SK-N-SH (cell line): ENCODE measurements at regions not wholly inside any gene's neighbourhood (a gene's known extent, or its start where the extent isn't known, plus 50 kb on each side); places are given as distances from the start of the nearest gene placed in this dataset.
"Not testable (repeated sequence)": the region's sequence is repeated elsewhere in the genome, so short reads cannot be mapped to it uniquely, and the experiment has no call there.

ENCODE experiments used
- CTCF ChIA-PET: fragments of 300-600, 350-600 bp; formaldehyde crosslinking; extraction: SDS; loops from one replicate; lab custom pipeline; 2021; lab: Yijun Ruan, JAX
- POLR2A ChIA-PET: fragments of 350-600 bp; sonication (Branson Sonifier 250); formaldehyde crosslinking; extraction: SDS; loops from one replicate; lab custom pipeline; 2020; ENCODE audit warnings: antibody characterized with exemption, inconsistent platforms; lab: Yijun Ruan, JAX
- DNase-seq: peaks from one replicate; pipeline ENCODE4 v3.0.0; 2012
- H2AFZ ChIP-seq: fragments of 200-600 bp; sonication (generic); 2 replicates; pipeline ENCODE4 v1.8.1; 2016; ENCODE audit warnings: antibody characterized with exemption, mild to moderate bottlenecking, low read depth
- H3F3A ChIP-seq: fragments of 200-600 bp; sonication (generic); replicated peaks from 2 replicates; pipeline ENCODE3; 2016; ENCODE audit warnings: antibody characterized with exemption, mild to moderate bottlenecking; ENCODE audit not compliant: insufficient read depth
- H3K27ac ChIP-seq, 2 experiments: fragments of 200-500 bp in 1 of 2; fragments of 200-600 bp in 1 of 2; sonication (Bioruptor generic) in 1 of 2; sonication (generic), shearing (Covaris generic) in 1 of 2; 2 replicates each; pipeline versions ENCODE4 v1.5.1 to v1.6.1; 2014 to 2016; ENCODE audit warnings: low read depth in 2 of 2, inconsistent platforms in 1 of 2, low read length in 1 of 2, mild to moderate bottlenecking in 1 of 2, mixed read lengths in 1 of 2
- H3K27me3 ChIP-seq: fragments of 200-600 bp; sonication (generic), shearing (Covaris generic); 2 replicates; pipeline ENCODE4 v1.6.1; 2016; ENCODE audit warnings: mixed run types; ENCODE audit not compliant: insufficient read depth
- H3K36me3 ChIP-seq, 2 experiments: fragments of 200-500 bp in 1 of 2; fragments of 200-600 bp in 1 of 2; sonication (Bioruptor generic) in 1 of 2; sonication (generic) in 1 of 2; replicated peaks in 1 of 2; 2 replicates each; pipeline versions ENCODE3 to v1.5.1; 2014 to 2016; ENCODE audit warnings: low read length in 1 of 2, mild to moderate bottlenecking in 1 of 2; ENCODE audit not compliant: insufficient read depth in 2 of 2, control insufficient read depth in 1 of 2
- H3K4me1 ChIP-seq, 2 experiments: fragments of 200-500 bp in 1 of 2; fragments of 200-600 bp in 1 of 2; sonication (Bioruptor generic) in 1 of 2; sonication (generic), shearing (Covaris generic) in 1 of 2; 2 replicates each; pipeline versions ENCODE4 v1.5.1 to v1.6.1; 2014 to 2016; ENCODE audit warnings: low read depth in 1 of 2, low read length in 1 of 2, mixed run types in 1 of 2; ENCODE audit not compliant: insufficient read depth in 2 of 2, control insufficient read depth in 1 of 2
- H3K4me2 ChIP-seq: fragments of 200-600 bp; sonication (generic), shearing (Covaris generic); 2 replicates; pipeline ENCODE4 v1.6.1; 2017; ENCODE audit warnings: mixed run types
- H3K4me3 ChIP-seq, 2 experiments: fragments of 200-500 bp in 1 of 2; fragments of 200-600 bp in 1 of 2; sonication (Bioruptor generic) in 1 of 2; sonication (generic), shearing (Covaris generic) in 1 of 2; 2 replicates each; pipeline versions ENCODE4 v1.5.1 to v1.8.1; 2014 to 2016; ENCODE audit warnings: low read depth in 2 of 2, inconsistent platforms in 1 of 2, low read length in 1 of 2, mild to moderate bottlenecking in 1 of 2, mixed read lengths in 1 of 2, moderate library complexity in 1 of 2
- H3K79me2 ChIP-seq: fragments of 200-600 bp; sonication (generic); 2 replicates; pipeline ENCODE4 v1.8.1; 2017; ENCODE audit warnings: mild to moderate bottlenecking; ENCODE audit not compliant: insufficient read depth
- H3K9ac ChIP-seq: fragments of 200-600 bp; sonication (generic); 2 replicates; pipeline ENCODE4 v1.6.1; 2017; ENCODE audit warnings: mixed run types
- H3K9me2 ChIP-seq: fragments of 200-600 bp; sonication (generic); 2 replicates; pipeline ENCODE4 v1.6.1; 2017; ENCODE audit warnings: mixed run types
- H3K9me3 ChIP-seq: fragments of 200-600 bp; sonication (generic); 2 replicates; pipeline ENCODE4 v1.6.1; 2017; ENCODE audit warnings: mixed run types, mild to moderate bottlenecking, moderate library complexity
- H4K20me1 ChIP-seq: fragments of 200-600 bp; sonication (generic); 2 replicates; pipeline ENCODE4 v1.6.1; 2017; ENCODE audit warnings: mild to moderate bottlenecking, mixed run types; ENCODE audit not compliant: insufficient read depth
- FOSL2 ChIP-seq: IDR thresholded peaks from 2 replicates; pipeline ENCODE4 v1.4.0; 2012; ENCODE audit warnings: low read depth, mild to moderate bottlenecking, moderate library complexity, borderline replicate concordance
- MAX ChIP-seq: IDR thresholded peaks from 2 replicates; pipeline ENCODE4 v1.4.0; 2012; ENCODE audit warnings: low read depth
- POLR2AphosphoS5 ChIP-seq: IDR thresholded peaks from 2 replicates; pipeline ENCODE4 v1.6.1; 2012; ENCODE audit warnings: low read depth, low read length
- RCOR1 ChIP-seq: fragments of 150-350 bp; IDR thresholded peaks from 2 replicates; pipeline ENCODE4 v1.6.1; 2017; ENCODE audit warnings: antibody characterized with exemption, low read length
- RFX5 ChIP-seq: IDR thresholded peaks from 2 replicates; pipeline ENCODE4 v1.6.1; 2012; ENCODE audit warnings: mild to moderate bottlenecking, improper control_type of control experiment, low read length
- RXRA ChIP-seq: IDR thresholded peaks from 2 replicates; pipeline ENCODE4 v1.4.0; 2012; ENCODE audit warnings: low read depth, mild to moderate bottlenecking, borderline replicate concordance
- SIN3A ChIP-seq: IDR thresholded peaks from 2 replicates; pipeline ENCODE4 v1.6.1; 2012; ENCODE audit warnings: low read depth, mild to moderate bottlenecking, low read length, moderate library complexity, borderline replicate concordance
- WGBS: methylation state at CpG from one replicate; pipeline ENCODE4 v1.1.6; 2017; ENCODE audit warnings: low lambda C conversion rate; 5-methylcytosine and 5-hydroxymethylcytosine counted together

- ChIA-PET CTCF (no interaction called here), POLR2A (no interaction called here)
- DNase-seq = no peak
- Histone ChIP-seq H3F3A (no peaks in the 10 kb centered on the region), H3K4me2 (no peak overlapping the region), H3K36me3 (no peaks in the 10 kb centered on the region), H3K9ac (no peak overlapping the region), H3K79me2 (no peaks in the 10 kb centered on the region), H3K27me3 (no peaks in the 10 kb centered on the region; the same call in 1 of the 2 replicates), H3K4me3 (no peak overlapping the region), H4K20me1 (no peaks in the 10 kb centered on the region), H3K9me2 (no peaks in the 10 kb centered on the region), H3K4me1 (no peaks in the 10 kb centered on the region), H2AFZ (no peak overlapping the region), H3K27ac (no peak overlapping the region), H3K9me3 (no peaks in the 10 kb centered on the region)
- TF ChIP-seq SIN3A (no peak), RCOR1 (no peak), RFX5 (no peak), MAX (no peak), FOSL2 (no peak), POLR2AphosphoS5 (no peak), RXRA (no peak)
- 45% methylated on average over 5 of the region's 5 CpGs for WGBS
These were observed 129.9 kb upstream of the RMP24 start for GRCh38 chr18:35842536-35842935.

- H3K79me2 ChIP-seq, H3K27me3 ChIP-seq, DNase-seq, H3F3A ChIP-seq, H3K9me2 ChIP-seq, H3K27ac ChIP-seq, CTCF ChIA-PET, POLR2A ChIA-PET, H3K9me3 ChIP-seq, H3K4me2 ChIP-seq, H4K20me1 ChIP-seq, H3K36me3 ChIP-seq, H3K4me1 ChIP-seq, H3K4me3 ChIP-seq, H3K9ac ChIP-seq, H2AFZ ChIP-seq: not testable (repeated sequence)
- 54% methylated on average over 5 of the region's 5 CpGs for WGBS
These were observed 124.2 kb upstream of the RMP24 start for GRCh38 chr18:35848321-35848720.

- H3K27ac ChIP-seq, H4K20me1 ChIP-seq, H3K4me2 ChIP-seq, H2AFZ ChIP-seq, H3K36me3 ChIP-seq, DNase-seq, H3K79me2 ChIP-seq, POLR2A ChIA-PET, H3K27me3 ChIP-seq, H3F3A ChIP-seq, CTCF ChIA-PET, H3K4me1 ChIP-seq, H3K9me3 ChIP-seq, H3K9me2 ChIP-seq, H3K4me3 ChIP-seq, H3K9ac ChIP-seq: not testable (repeated sequence)
- WGBS = 64% methylated on average over 2 of the region's 2 CpGs
These were observed 123.2 kb upstream of the RMP24 start for GRCh38 chr18:35849241-35849640.
